Body of pancreas (tissue), 4 donors: ENCODE measurements at regions not wholly inside any gene's neighbourhood (a gene's known extent, or its start where the extent isn't known, plus 50 kb on each side); places are given as distances from the start of the nearest gene placed in this dataset.

ENCODE experiments used
- ATAC-seq: fragments of 150-250 bp; one replicate; pipeline ENCODE4 v1.9.1; 2016
- DNase-seq, 4 donors: peaks; one replicate each; pipeline ENCODE4 v3.0.0-alpha.2; 2019
- H3K27ac ChIP-seq, 4 donors: fragments of 200-600 bp; sonication (generic); 1 replicate in 3 of 4; 2 replicates in 1 of 4; pipeline versions ENCODE4 v1.5.1 to v1.6.1; 2016 to 2019; ENCODE audit warnings: mild to moderate bottlenecking in 1 of 4, mixed read lengths in 1 of 4, moderate library complexity in 1 of 4
- H3K27me3 ChIP-seq, 2 donors: fragments of 200-600 bp; sonication (generic); one replicate each; pipeline ENCODE4 v1.6.0; 2016; ENCODE audit warnings: mild to moderate bottlenecking in 1 of 2
- H3K36me3 ChIP-seq, 2 donors: fragments of 200-600 bp; sonication (generic); replicated peaks in 1 of 2; 2 replicates each; pipeline ENCODE4 v1.5.1; 2016; ENCODE audit warnings: low read depth in 2 of 2; ENCODE audit not compliant: insufficient read depth in 1 of 2
- H3K4me1 ChIP-seq: fragments of 200-600 bp; sonication (generic); one replicate; pipeline ENCODE4 v1.6.0; 2016
- H3K4me3 ChIP-seq, 2 donors: fragments of 200-600 bp; sonication (generic); 1 replicate in 1 of 2; 2 replicates in 1 of 2; pipeline ENCODE4 v1.5.1; 2016 to 2019
- H3K9me3 ChIP-seq, 3 donors: fragments of 200-600 bp; sonication (generic); 1 replicate in 2 of 3; 2 replicates in 1 of 3; pipeline ENCODE4 v1.5.1; 2016
- POLR2A ChIP-seq, 3 donors: fragments of 450-650 bp; IDR thresholded peaks; one replicate each; pipeline ENCODE4 v1.6.1; 2016; ENCODE audit warnings: antibody characterized with exemption in 3 of 3, mild to moderate bottlenecking in 2 of 3
- WGBS, 2 donors: methylation state at CpG; one replicate each; pipeline ENCODE4 v1.1.5; 2017; 5-methylcytosine and 5-hydroxymethylcytosine counted together
- intact Hi-C: fragments of 100-400 bp; cut with DNase I; formaldehyde crosslinking; loops from one replicate; pipeline ENCODE4 v1.15.1; 2023
- TF ChIP-seq, protein P1 (sequence below), 7 experiments: fragments of 450-650 bp in 4 of 7; fragments of 200-600 bp in 3 of 7; sonication (generic) in 3 of 7; IDR thresholded peaks; one replicate each; pipeline ENCODE4 v1.5.1; 2016 to 2019; ENCODE audit warnings: antibody characterized with exemption in 7 of 7

DNA sequence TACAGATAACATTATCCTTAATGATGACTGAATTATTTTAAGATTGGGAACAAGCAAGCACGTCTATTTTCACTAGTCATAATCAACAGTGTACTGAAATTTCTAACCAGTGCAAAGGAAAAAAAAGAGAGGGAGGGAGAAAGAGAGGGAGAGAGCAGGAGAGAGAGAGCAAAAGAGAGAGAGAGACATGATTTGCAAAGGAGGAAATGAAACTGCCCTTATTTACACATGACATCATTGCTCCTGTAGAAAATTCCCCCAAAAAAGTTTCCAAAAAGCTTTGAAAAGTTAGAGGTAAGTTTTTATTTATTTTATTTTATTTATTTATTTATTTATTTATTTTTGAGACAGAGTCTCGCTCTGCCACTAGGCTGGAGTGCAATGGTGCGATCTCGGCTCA, 355.3 kb upstream of the CELF4 start:
- no peak overlapping the region for H3K4me3 ChIP-seq
- WGBS, 2 donors, result 68 to 71% methylated on average over 4 of the region's 4 CpGs
- H3K27ac ChIP-seq, result no peak overlapping the region
- H3K27me3 ChIP-seq, result no peaks in the 10 kb centered on the region
- no peaks in the 10 kb centered on the region for H3K9me3 ChIP-seq
- no peak for TF ChIP-seq POLR2A (IDR thresholded peaks at IDR 0.05)
- TF ChIP-seq, protein P1, sequence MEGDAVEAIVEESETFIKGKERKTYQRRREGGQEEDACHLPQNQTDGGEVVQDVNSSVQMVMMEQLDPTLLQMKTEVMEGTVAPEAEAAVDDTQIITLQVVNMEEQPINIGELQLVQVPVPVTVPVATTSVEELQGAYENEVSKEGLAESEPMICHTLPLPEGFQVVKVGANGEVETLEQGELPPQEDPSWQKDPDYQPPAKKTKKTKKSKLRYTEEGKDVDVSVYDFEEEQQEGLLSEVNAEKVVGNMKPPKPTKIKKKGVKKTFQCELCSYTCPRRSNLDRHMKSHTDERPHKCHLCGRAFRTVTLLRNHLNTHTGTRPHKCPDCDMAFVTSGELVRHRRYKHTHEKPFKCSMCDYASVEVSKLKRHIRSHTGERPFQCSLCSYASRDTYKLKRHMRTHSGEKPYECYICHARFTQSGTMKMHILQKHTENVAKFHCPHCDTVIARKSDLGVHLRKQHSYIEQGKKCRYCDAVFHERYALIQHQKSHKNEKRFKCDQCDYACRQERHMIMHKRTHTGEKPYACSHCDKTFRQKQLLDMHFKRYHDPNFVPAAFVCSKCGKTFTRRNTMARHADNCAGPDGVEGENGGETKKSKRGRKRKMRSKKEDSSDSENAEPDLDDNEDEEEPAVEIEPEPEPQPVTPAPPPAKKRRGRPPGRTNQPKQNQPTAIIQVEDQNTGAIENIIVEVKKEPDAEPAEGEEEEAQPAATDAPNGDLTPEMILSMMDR (IDR thresholded peaks at IDR 0.05), result no peak
- intact Hi-C loops, result no loop called here
- DNase-seq, result no peak
- H3K4me1 ChIP-seq, result no peaks in the 10 kb centered on the region
- no peak for ATAC-seq
- H3K36me3 ChIP-seq, result no peaks in the 10 kb centered on the region

DNA sequence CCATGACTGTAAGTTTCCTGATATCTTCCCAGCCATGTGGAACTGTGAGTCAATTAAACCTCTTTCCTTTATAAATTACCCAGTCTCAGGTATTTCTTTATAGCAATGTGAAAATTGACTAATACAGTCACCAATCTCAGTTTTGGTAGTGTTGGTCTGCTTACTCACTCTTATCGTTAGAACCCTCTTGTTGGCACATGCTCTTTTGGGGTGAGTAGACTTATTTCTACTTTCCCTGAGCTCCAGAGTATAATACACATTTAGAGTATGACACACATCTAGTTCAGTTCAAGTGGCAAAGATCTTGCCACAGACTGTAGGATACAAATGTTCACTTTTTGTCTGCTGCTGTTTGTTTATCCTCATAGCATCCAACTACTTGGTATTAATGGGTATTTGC, 347.5 kb upstream of the CELF4 start:
- whole genome bisulfite sequencing, 2 donors, result 65 to 81% methylated on average over 1 of the region's 1 CpG

DNA sequence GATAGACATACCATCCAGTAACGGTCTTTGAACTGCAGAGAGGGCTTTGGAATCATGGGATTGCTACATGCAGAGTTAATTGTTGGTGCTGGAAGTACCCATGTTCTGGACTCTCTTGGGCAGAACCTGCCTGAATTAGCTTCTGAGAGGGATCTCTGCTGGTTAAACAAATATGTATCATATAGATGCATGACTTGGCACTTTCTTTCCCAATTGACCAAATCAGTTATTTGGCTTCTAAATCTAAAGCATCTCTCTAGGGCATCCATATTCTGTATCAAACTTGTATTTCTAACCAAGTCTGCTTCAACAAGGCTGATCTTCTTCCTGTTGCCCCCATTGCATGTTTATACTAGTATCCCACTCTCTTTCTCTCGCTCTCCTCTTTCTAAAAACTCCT, 336.7 kb upstream of the CELF4 start:
- Histone ChIP-seq H3K4me3 (no peak overlapping the region), H3K36me3 (no peaks in the 10 kb centered on the region), H3K27me3 (no peaks in the 10 kb centered on the region), H3K9me3 (no peaks in the 10 kb centered on the region), H3K4me1 (no peaks in the 10 kb centered on the region), H3K27ac (no peak overlapping the region)
- WGBS, 2 donors, result 77 to 83% methylated on average over 2 of the region's 2 CpGs
- intact Hi-C loops, result no loop called here
- no peak for DNase-seq
- TF ChIP-seq, protein P1 (IDR thresholded peaks at IDR 0.05), result no peak
- no peak for TF ChIP-seq POLR2A (IDR thresholded peaks at IDR 0.05)
- ATAC-seq, result no peak

More for the DNA sequence above, 347.5 kb upstream of the CELF4 start:
- DNase-seq (no peak), ATAC-seq (no peak)
- H3K4me1 ChIP-seq, result no peaks in the 10 kb centered on the region
- TF ChIP-seq, protein P1 (IDR thresholded peaks at IDR 0.05), result no peak
- TF ChIP-seq POLR2A (IDR thresholded peaks at IDR 0.05), result no peak
- H3K27ac ChIP-seq, result no peak overlapping the region
- no peak overlapping the region for H3K4me3 ChIP-seq
- H3K27me3 ChIP-seq, result no peaks in the 10 kb centered on the region
- H3K36me3 ChIP-seq, result no peaks in the 10 kb centered on the region
- H3K9me3 ChIP-seq, result no peaks in the 10 kb centered on the region
- intact Hi-C loops, result no loop called here

DNA sequence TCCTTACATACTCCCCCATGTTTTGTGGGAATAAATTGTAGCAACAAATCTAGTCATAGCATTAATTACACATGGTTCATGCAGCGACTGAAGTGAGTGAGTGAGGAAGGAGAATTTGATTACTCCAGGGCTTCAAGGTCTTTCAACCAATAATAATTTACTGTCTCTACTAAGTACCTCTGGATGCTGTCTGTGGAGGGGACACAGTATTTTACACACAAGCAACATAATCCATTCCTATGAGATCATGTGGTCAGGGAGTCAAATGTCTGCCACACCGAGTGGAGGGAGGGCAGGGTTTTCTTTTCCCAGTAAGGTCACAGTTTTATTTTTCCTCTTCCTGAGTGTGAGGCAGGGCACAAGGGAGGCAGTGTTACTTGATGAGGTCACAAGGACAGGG, 334.7 kb upstream of the CELF4 start:
- ATAC-seq (no peak), DNase-seq (no peak)
- H3K27ac ChIP-seq, result no peak overlapping the region
- no peak overlapping the region for H3K4me3 ChIP-seq
- no peak for TF ChIP-seq POLR2A (IDR thresholded peaks at IDR 0.05)
- TF ChIP-seq, protein P1 (IDR thresholded peaks at IDR 0.05), result no peak
- 26 to 29% methylated on average over 2 of the region's 2 CpGs for WGBS, 2 donors
- H3K36me3 ChIP-seq, result no peaks in the 10 kb centered on the region
- H3K4me1 ChIP-seq, result no peaks in the 10 kb centered on the region
- H3K27me3 ChIP-seq, result no peaks in the 10 kb centered on the region
- intact Hi-C loops, result no loop called here
- H3K9me3 ChIP-seq, result no peaks in the 10 kb centered on the region

DNA sequence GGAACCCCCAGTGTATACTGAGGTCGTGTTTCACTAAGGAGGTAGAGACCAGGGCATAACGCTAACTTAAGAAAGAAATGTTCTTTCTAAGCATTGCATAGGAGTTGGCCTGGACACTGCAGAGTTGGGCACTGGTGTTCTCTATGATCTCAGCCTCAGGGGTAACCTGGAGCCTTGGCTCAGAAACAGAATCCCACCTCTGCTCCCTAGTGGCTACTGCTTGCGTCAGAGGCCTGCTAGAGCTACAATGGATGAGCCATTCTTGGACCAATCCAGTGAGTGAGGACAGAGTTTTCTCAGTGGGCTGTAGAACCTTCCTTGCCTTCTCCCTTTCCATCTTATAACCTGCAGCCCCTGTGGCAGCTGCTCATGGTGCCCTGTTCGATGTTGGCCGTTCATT, 324.4 kb upstream of the CELF4 start:
- no peak for DNase-seq
- H3K9me3 ChIP-seq, result no peaks in the 10 kb centered on the region
- no peaks in the 10 kb centered on the region for H3K4me1 ChIP-seq
- H3K27ac ChIP-seq, result no peak overlapping the region
- intact Hi-C loops, result no loop called here
- TF ChIP-seq, protein P1 (IDR thresholded peaks at IDR 0.05), result no peak
- no peak for TF ChIP-seq POLR2A (IDR thresholded peaks at IDR 0.05)
- no peaks in the 10 kb centered on the region for H3K27me3 ChIP-seq
- H3K36me3 ChIP-seq, result no peaks in the 10 kb centered on the region
- H3K4me3 ChIP-seq, result no peak overlapping the region
- 60 to 67% methylated on average over 5 of the region's 5 CpGs for WGBS, 2 donors
- no peak for ATAC-seq
